CD4-positive, alpha-beta T cell treated with Interleukin-4 for 1 hour (primary cell): ENCODE measurements at regions not wholly inside any gene's neighbourhood (a gene's known extent, or its start where the extent isn't known, plus 50 kb on each side); places are given as distances from the start of the nearest gene placed in this dataset.
"Not testable (repeated sequence)": the region's sequence is repeated elsewhere in the genome, so short reads cannot be mapped to it uniquely, and the experiment has no call there.

Experiments used
- DNase-seq, 2 donors: peaks; one replicate each; pipeline ENCODE4 v3.0.0-alpha.2; 2020 to 2022

DNA sequence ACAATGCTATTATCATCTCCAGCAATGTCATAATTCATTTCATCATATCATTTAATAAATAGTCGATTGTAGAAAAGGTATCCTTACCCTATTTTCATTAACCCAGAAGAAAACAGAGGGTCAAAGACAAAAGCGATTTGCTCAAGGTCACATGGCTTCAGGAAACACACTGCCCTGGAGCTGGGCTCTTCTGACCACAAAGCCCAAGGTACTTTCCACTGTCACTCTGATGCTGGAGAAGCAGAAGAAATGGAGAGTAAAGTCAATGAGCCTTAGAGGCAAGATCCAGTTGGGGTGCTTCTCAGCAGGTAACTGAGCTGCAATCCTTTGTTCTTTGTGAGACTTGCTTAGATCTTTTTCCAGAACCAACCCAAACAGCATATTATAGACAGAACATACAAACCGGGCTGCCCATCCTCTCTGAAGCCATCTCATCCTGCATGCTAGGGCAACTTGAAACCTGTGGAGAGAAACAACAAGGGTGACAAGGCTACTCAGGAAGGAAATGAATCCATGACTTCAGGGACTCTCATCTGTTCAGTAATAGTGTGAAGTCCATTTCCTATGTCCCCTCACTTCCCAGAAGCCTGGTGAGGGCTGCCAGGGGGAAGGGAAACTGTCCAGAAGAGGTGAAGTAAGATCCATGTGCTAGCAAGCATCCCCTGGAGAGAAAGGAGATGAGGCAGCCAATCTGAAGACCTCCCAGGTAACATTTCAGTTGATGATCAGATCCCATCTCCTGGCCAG is 148.6 kb upstream of the SVIL start:
- no peak for DNase-seq

GRCh38 chr10:29780639-29781038 is 145.9 kb upstream of the SVIL start:
- DNase-seq = no peak

DNA sequence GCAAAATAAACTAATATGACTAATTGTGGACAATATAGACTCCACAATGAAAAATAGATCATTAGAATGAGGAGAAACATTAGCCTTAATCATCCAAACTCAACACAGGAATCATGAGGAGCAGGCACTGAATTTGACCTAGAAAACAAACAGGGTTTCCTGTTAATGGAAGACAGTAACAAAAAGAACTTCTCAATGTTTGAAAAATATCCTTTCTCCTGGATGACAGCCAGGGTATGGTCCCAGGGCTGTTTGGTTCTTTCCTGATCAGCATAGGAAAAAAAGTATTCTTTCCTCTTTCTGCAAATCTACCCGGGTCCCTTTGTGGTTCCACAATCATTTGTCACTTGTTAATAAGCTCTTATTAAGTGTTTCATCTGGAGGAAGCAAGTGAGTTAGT is 145.3 kb upstream of the SVIL start:
- DNase-seq = no peak

DNA sequence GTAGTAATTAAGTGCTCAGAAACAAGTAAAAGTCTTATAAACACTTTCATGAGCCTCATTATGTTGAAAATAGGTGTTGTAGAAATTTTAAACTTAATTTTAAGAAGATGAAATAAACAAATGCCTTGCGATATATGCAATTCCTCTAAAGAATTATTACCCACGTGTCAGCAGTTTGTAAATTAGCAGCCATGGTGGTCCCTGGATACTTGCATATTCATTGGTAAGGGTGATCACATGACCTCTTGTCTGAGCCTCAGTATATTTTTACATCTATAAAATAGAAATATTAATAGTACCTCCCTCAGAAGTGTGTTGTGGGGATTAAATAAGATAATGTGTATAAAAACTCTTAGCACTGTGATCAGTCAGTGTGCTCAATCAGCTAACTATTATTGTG is 141.5 kb upstream of the SVIL start:
- DNase-seq = no peak

DNA sequence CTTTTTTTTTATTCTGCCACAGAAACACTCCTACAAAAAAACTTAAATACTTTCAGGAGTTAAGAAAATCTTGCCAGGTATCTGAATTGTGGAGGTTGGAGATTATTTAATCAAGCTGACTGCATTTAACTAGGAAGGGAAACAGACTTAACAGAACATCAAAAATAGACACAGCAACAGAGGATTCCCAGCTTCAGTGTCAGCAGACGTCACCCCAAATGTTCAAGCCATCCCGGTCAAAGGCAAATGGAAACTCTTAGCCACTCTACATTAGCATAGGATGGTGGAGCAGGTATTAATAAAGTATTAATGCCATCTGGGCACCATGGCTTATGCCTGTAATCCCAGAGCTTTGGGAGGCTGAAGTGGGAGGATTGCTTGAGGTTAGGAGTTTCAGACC is 139.7 kb upstream of the SVIL start:
- DNase-seq = no peak

DNA sequence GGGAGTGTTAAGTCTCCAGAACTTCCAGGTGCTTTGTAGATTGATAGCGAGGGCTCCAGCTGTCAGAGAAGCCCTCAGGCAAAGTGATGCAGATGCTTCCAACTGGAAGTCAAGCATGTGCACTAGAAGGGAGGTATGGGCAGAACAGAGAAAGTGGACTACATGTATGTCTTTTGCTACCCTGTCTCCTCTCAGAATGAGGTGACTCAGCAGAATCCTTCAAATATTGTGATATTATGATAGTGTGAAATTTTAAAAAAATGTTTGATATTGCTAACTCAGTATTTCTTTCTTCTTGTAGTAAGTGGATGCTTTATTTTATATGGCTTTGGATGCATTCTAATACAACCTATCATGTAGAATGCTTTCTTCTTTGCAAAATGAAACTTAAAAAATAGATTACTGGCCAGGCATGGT is 138.9 kb upstream of the SVIL start:
- DNase-seq = no peak

DNA sequence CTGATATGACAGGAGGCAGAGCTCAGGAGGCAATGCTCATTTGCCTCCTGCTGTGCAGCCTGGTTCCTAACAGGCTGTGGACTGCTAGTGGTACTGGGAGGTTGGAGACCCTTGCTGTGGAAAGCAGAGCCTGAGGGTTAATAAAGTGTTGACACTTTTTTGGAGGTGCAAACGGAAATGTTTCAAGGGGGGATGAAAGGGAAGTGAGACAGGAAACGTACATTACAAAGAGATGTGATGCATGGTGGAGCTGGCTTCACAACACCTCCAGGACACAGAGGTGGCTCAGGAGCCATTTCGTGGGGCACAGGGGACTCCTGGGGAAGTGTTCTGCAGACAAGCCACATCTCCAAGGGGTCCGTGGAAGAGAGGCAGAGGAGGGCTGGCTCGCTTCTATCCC is 137.6 kb upstream of the SVIL start:
- no peak for DNase-seq

GRCh38 chr10:29771376-29771775 is 136.6 kb upstream of the SVIL start:
- no peak for DNase-seq

DNA sequence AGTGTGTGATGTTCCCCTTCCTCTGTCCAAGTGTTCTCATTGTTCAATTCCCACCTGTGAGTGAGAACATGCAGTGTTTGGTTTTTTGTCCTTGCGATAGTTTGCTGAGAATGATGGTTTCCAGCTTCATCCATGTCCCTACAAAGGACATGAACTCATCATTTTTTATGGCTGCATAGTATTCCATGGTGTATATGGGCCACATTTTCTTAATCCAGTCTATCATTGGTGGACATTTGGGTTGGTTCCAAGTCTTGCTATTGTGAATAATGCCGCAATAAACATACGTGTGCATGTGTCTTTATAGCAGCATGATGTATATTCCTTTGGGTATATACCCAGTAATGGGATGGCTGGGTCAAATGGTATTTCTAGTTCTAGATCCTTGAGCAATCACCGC is 134.5 kb upstream of the SVIL start:
- DNase-seq = not testable (repeated sequence)

- DNase-seq = no peak
These were observed 133.2 kb upstream of the SVIL start for GRCh38 chr10:29767968-29768367.

DNA sequence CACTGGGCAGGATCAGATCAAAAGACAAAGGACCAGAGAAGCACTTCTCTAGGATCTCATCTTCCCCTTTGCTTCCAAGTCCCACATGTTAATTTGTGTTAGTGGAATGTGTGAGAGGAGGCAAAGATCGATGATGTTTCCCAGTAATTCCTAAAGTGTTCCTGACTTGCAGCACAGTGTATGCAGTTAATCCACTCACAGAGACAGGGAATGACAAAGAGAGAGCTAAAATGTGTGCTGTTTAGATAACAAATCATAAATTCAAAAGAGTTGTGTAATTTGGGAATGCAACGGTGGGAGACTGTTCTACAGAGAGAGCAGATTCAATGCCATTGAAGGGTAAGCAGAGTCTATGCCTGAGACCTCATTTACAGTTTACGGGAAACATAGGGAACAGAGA is 132.0 kb upstream of the SVIL start:
- no peak for DNase-seq

DNA sequence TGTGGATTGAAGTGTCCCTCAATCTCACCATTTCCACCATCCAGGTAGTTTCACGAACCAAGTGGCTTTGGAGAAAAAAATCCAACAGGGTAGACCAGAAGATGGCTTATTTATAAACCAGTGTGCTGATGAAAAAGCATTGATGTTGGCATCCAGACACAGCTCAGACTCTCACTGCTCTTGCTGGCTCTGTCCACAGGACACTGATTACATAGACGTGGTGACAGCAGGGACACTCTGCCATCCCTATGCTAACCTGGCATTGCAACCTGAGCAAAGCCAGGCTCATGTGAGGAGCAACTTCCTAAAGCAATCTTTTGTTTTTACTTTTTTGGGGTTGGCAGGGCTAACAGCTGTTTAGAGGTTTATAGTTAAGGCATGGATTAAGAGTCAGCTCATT is 130.6 kb upstream of the SVIL start:
- no peak for DNase-seq

GRCh38 chr10:29763396-29763795 is 128.6 kb upstream of the SVIL start:
- DNase-seq = no peak

DNA sequence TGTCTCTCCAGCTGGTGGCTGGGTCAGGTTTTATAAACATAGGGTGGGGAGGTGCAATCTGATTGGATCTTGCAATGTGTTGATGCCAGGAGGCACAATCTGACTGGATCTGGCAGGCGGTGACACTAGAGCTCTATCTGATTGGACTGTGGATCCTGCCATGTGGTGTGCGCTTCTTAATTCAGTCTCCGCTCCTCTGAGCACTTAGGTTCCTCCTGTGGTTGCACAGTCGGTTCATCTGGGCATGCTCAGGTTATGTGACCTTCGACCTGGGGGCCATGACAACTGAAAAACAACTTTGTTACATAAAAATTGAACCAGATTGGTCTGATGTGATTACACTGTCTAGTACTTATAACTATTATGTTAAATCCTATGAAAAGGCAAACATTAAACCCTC is 127.1 kb upstream of the SVIL start:
- DNase-seq = no peak

GRCh38 chr10:29760138-29760900 is 125.5 kb upstream of the SVIL start:
- no peak for DNase-seq

DNA sequence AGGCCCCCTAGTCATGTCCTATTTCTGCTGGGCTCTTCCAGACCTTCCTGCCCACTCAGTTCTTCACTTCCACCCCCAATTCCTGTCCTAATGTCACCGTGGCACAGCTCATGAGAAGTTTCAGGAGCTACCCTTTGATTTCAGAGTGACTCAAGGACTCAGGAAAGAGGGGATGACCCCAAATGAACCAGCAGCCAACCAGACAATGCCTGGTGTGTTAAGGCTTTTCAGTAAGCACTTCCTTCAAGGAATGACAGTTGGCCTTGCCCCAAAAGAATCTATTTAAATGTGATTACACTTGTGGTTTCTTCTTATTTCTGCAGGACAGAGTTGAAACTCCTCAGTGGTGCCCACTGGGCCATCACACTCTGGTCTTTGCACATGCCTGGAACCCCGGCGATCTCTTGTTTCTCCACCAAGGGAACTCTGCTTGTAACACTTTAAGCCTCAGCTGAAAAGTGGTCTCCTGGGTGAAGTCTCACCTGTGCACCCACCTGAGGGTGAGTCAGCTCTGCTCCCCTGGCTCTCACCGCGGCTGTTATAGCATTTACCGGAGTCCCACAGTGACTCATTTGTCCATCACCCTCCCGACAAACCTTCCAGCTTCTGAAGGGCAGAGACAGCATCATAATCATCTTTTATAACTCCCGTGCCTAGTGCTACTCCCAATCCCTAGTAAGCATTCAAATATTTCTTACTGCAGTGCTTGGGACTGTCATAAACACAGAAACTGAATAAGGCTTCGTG is 123.0 kb upstream of the SVIL start:
- no peak for DNase-seq

DNA sequence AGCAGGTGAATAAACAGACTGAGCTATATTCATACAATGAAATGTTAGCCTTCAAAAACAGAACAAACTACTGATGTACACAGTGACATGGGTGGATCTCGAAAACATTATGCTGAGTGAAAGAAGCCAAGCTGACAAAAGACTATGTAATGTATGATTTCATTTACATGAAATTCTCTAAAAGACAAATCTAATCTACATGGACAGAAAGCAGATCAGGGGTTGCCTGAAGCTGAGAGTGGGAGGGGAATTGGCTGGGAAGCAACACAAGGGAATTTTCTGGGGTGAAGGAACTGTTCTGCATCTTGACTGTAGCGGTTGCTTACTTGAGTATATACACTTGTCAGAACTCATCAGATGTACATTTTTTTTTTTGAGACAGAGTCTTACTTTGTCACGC is 121.7 kb upstream of the SVIL start:
- DNase-seq = no peak

DNA sequence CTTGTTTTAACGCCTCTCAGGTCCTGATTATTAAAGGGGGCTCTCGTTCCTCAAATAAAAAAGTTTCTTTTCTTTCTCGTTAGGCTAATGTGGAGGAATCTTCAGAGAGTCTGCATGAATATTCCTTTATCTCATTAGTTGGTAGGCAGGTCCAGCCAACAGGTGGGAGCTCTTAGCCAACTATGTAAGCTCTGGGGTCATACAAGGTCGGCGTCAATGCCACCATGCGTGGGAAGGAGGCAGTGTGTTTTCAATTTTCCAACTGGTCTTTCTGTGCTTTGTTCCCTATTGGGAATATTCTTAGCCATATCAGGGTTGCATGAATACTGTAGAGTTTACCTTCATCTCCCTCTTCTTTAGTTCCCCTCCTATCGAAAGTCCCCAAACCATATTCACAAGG is 118.5 kb upstream of the SVIL start:
- no peak for DNase-seq

GRCh38 chr10:29751684-29752083 is 116.9 kb upstream of the SVIL start:
- DNase-seq = no peak

- DNase-seq = no peak
These were observed 116.5 kb upstream of the SVIL start for GRCh38 chr10:29751240-29751639.

DNA sequence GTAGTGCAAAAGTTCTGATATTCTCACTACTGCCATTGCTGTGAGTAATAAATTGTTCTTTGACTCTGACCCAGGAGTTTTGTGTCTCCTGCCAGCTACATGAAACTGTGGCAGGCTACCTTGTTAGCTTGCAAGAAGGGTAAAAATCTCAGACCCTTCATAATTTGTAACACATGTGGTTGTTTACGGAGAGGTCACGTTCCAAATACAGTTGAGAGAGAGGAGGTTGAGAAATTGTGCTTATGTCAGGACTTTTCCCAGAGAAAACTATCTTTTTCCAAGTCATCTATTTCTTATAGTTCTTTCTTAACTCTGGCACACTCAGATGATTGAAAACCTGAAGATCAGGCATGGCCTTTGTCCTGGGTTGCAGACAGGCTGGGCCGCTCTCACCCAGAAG is 114.4 kb upstream of the SVIL start:
- DNase-seq = no peak

DNA sequence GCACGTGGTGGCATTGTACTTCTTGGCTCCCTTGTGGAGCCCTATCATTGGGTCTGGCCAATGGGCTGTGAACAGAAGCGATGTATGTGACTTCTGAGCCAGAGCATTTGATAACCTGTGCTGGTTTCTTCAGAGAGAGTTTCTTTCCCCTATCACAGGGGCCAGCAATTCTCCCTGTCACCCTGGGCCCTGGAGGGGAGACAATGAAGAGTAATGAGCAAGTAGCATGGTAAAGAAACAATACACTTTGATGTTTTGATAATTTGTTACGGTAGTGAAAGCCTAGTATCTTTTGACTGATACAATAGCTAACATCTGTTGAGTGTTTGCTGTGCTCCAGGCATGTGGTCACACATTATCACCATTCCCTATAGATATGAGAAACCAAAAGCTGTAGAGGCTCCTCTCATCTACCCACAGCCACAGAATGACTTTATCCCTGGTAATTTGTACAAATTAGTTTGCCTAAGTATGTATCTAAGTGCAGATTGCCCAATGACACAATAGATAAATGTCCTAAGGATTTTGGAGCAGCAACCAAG is 113.4 kb upstream of the SVIL start:
- DNase-seq = no peak

GRCh38 chr10:29746080-29746797 is 111.5 kb upstream of the SVIL start:
- DNase-seq = no peak
